SKM-1 (cell line): ENCODE measurements at regions not wholly inside any gene's neighbourhood (a gene's known extent, or its start where the extent isn't known, plus 50 kb on each side); places are given as distances from the start of the nearest gene placed in this dataset.
"Not testable (repeated sequence)": the region's sequence is repeated elsewhere in the genome, so short reads cannot be mapped to it uniquely, and the experiment has no call there.

Source experiments
- DNase-seq: peaks from one replicate; lab custom pipeline; 2025; ENCODE audit not compliant: unreplicated experiment; lab: John Stamatoyannopoulos, UW

DNA sequence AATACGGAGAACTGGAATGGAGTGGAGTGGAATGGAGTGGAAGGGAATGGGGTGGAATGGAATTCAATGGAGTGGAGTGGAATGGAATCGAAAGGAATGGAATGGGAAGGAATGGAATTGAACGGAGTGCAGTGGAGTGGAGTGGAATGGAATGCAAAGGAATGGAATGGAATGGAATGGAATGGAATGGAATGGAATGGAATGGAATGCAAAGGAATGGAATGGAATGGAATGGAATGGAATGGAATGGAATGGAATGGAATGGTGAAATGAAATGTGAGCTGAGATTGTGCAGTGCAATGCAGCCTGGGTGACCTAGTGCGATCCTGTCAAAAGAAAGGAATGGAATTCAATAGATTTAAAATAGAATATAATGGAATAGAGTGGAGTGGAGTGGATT, 357.3 kb upstream of the WSB1 start:
- not testable (repeated sequence) for DNase-seq

- DNase-seq = not testable (repeated sequence)
Observed at GRCh38 chr17:26937750-26938322, 356.1 kb upstream of the WSB1 start.

DNA sequence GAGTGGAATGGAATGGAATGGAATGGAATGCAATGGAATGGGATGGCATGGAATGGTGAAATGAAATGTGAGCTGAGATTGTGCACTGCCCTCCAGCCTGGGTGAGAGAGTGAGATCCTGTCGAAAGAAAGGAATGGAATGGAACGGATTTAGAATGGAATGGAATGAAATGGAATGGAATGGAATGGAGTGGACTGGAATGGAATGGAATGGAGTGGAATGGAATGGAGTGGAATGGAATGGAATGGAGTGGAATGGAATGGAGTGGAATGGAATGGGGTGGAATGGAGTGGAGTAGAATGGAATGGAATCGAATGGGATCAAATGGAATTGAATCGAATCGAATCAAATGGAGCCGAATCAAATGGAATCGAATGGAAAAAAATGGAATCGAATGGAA, 354.2 kb upstream of the WSB1 start:
- not testable (repeated sequence) for DNase-seq

- not testable (repeated sequence) for DNase-seq
Observed at GRCh38 chr17:26940587-26940986, 353.3 kb upstream of the WSB1 start.

DNA sequence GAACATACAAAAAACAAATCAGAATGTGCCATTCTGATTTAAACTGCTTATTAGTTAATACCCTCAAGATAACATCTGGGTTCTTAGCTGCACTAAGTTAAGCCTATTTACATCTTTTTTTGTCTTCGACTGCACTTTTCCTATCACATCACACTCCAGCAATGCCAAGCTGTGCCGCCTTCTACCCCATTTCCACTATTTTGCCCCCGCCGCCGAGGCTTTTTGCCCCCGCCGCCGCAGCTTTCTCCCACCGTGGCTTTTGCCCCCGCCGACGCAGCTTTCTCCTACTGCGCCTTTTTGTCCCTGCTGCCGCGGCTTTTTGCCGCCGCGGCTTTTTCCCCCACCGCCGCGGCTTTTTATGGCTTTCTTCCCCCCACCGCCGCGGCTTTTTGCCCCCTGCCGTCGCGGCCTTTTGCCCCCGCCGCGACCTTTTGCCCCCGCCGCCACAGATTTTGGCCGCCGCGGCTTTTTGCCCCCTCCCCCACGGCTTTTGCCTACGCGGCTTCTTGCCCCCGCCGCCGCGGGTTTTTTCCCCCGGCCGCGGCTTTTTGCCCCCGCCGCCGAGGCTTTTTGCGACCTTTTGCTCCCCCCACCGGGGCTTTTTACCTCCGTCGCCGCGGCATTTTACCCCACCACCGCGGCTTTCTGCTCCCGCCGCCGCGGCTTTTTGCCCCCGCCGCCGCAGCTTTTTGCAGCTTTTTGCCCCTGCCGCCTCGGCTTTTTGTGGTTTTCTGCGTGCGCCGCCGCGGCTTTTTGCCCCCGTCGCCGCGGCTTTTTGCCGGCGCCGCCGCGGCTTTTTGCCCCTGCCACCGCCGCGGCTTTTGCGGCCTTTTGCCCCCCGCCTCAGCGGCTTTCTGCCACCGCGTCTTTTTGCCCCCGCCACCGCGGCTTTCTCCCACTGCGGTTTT, 331.4 kb upstream of the WSB1 start:
- no peak for DNase-seq

DNA sequence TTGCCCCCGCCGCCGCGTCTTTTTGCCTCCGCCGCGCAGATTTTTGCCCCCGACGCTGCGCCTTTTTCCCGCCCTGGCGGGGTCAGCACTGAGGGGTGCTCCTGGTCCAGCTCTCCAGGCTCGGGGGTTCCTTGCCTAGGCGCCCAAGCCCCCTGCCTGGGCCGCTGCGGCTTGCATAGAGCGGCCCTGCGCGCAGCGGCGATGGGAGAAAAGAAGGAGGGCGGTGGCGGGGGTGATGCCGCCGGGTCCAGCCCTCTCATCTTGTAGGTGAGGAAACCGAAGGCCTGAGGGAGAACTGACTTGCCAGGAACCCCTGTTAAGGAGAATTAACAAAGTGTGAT, 330.8 kb upstream of the WSB1 start:
- no peak for DNase-seq

- not testable (repeated sequence) for DNase-seq
Observed at GRCh38 chr17:26965898-26966624, 327.9 kb upstream of the WSB1 start.

GRCh38 chr17:26966625-26967179, 327.2 kb upstream of the WSB1 start:
- not testable (repeated sequence) for DNase-seq

GRCh38 chr17:26981845-26982425, 312.0 kb upstream of the WSB1 start:
- not testable (repeated sequence) for DNase-seq

GRCh38 chr17:26982563-26982962, 311.4 kb upstream of the WSB1 start:
- not testable (repeated sequence) for DNase-seq

- not testable (repeated sequence) for DNase-seq
Observed at GRCh38 chr17:26987851-26988250, 306.1 kb upstream of the WSB1 start.

- DNase-seq = not testable (repeated sequence)
Observed at GRCh38 chr17:26994648-26995047, 299.3 kb upstream of the WSB1 start.

GRCh38 chr17:26996146-26996916, 297.6 kb upstream of the WSB1 start:
- not testable (repeated sequence) for DNase-seq

- DNase-seq = not testable (repeated sequence)
Observed at GRCh38 chr17:27007734-27008531, 286.0 kb upstream of the WSB1 start.

GRCh38 chr17:27009087-27009486, 284.8 kb upstream of the WSB1 start:
- DNase-seq = no peak

GRCh38 chr17:27010138-27010537, 283.8 kb upstream of the WSB1 start:
- not testable (repeated sequence) for DNase-seq

- DNase-seq = not testable (repeated sequence)
Observed at GRCh38 chr17:27030552-27030951, 263.4 kb upstream of the WSB1 start.

- peak; percentile 17 for DNase-seq
Observed at GRCh38 chr17:27038676-27039075, 255.2 kb upstream of the WSB1 start.

GRCh38 chr17:27045039-27045438, 248.9 kb upstream of the WSB1 start:
- not testable (repeated sequence) for DNase-seq
